Astrocyte of the cerebellum (primary cell): ENCODE measurements at regions not wholly inside any gene's neighbourhood (a gene's known extent, or its start where the extent isn't known, plus 50 kb on each side); places are given as distances from the start of the nearest gene placed in this dataset.

Experiments used
- DNase-seq: peaks from one replicate; pipeline ENCODE4 v3.0.0-alpha.2; 2011; ENCODE audit warnings: low read depth
- H3K4me3 ChIP-seq: 2 replicates; pipeline ENCODE4 v1.5.1; 2011; ENCODE audit warnings: mild to moderate bottlenecking, low read depth, low read length, moderate library complexity
- CTCF ChIP-seq: IDR thresholded peaks from 2 replicates; pipeline ENCODE4 v1.5.1; 2012; ENCODE audit warnings: low read length, low read depth, moderate library complexity, mild to moderate bottlenecking; ENCODE audit errors: missing control alignments
- in situ Hi-C: cut with HindIII; loops from 2 replicates; pipeline ENCODE4 v1.10.0; 2017; ENCODE audit warnings: low sequenced_read_pairs

- no peak for TF ChIP-seq CTCF
- no peak overlapping the region for H3K4me3 ChIP-seq
- in situ Hi-C loops: no loop called here
- no peak for DNase-seq
Observed at GRCh38 chr13:73179650-73180274, 121.0 kb downstream of the KLF5 start.

GRCh38 chr13:73177916-73178565 is 119.2 kb downstream of the KLF5 start:
- no peak overlapping the region for H3K4me3 ChIP-seq
- TF ChIP-seq CTCF: no peak
- in situ Hi-C loops: no loop called here
- no peak for DNase-seq

GRCh38 chr13:73177017-73177416 is 118.2 kb downstream of the KLF5 start:
- DNase-seq: no peak
- TF ChIP-seq CTCF: no peak
- H3K4me3 ChIP-seq: no peak overlapping the region
- in situ Hi-C loops: no loop called here

- DNase-seq: no peak
- no peak overlapping the region for H3K4me3 ChIP-seq
- in situ Hi-C loops: no loop called here
- TF ChIP-seq CTCF: no peak
Observed at GRCh38 chr13:73174521-73175010, 115.8 kb downstream of the KLF5 start.

GRCh38 chr13:73173279-73173811 is 114.5 kb downstream of the KLF5 start:
- no peak for TF ChIP-seq CTCF
- in situ Hi-C loops: no loop called here
- H3K4me3 ChIP-seq: no peak overlapping the region
- DNase-seq: no peak

- in situ Hi-C loops: no loop called here
- no peak for TF ChIP-seq CTCF
- no peak overlapping the region for H3K4me3 ChIP-seq
- DNase-seq: no peak
Observed at GRCh38 chr13:73171926-73172325, 113.1 kb downstream of the KLF5 start.
